Activated naive CD4-positive, alpha-beta T cell treated with anti-CD3 and anti-CD28 coated beads, Interleukin-2, amount 50 U/mL, for 16 hours (primary cell): ENCODE measurements at regions not wholly inside any gene's neighbourhood (a gene's known extent, or its start where the extent isn't known, plus 50 kb on each side); places are given as distances from the start of the nearest gene placed in this dataset.

ENCODE experiments used
- DNase-seq: peaks from one replicate; pipeline ENCODE4 v3.0.0-alpha.2; 2020

- no peak for DNase-seq
Measured at GRCh38 chr1:98374098-98374497, 287.4 kb upstream of the SNX7 start.

GRCh38 chr1:98373056-98373455 is 288.5 kb upstream of the SNX7 start:
- DNase-seq: no peak

GRCh38 chr1:98371764-98372163 is 289.8 kb upstream of the SNX7 start:
- DNase-seq: no peak

- DNase-seq: no peak
Measured at GRCh38 chr1:98369463-98369862, 292.1 kb upstream of the SNX7 start.

GRCh38 chr1:98368995-98369394 is 292.5 kb upstream of the SNX7 start:
- no peak for DNase-seq

- DNase-seq: no peak
Measured at GRCh38 chr1:98367426-98367825, 294.1 kb upstream of the SNX7 start.

- DNase-seq: no peak
Measured at GRCh38 chr1:98366343-98366742, 295.2 kb upstream of the SNX7 start.

GRCh38 chr1:98364544-98364943 is 297.0 kb upstream of the SNX7 start:
- no peak for DNase-seq

GRCh38 chr1:98360864-98361263 is 300.7 kb upstream of the SNX7 start:
- DNase-seq: no peak

- DNase-seq: no peak
Measured at GRCh38 chr1:98355656-98356383, 305.7 kb upstream of the SNX7 start.

- no peak for DNase-seq
Measured at GRCh38 chr1:98352378-98352777, 309.1 kb upstream of the SNX7 start.

GRCh38 chr1:98351561-98351960 is 310.0 kb upstream of the SNX7 start:
- DNase-seq: no peak

GRCh38 chr1:98345417-98345816 is 316.1 kb upstream of the SNX7 start:
- DNase-seq: no peak

GRCh38 chr1:98344731-98345130 is 316.8 kb upstream of the SNX7 start:
- DNase-seq: no peak

GRCh38 chr1:98342566-98342965 is 319.0 kb upstream of the SNX7 start:
- DNase-seq: no peak

GRCh38 chr1:98340511-98340910 is 321.0 kb upstream of the SNX7 start:
- DNase-seq: no peak

- DNase-seq: no peak
Measured at GRCh38 chr1:98336472-98337083, 324.9 kb upstream of the SNX7 start.

GRCh38 chr1:98333936-98334335 is 327.6 kb upstream of the SNX7 start:
- no peak for DNase-seq

- DNase-seq: no peak
Measured at GRCh38 chr1:98333406-98333805, 328.1 kb upstream of the SNX7 start.

- DNase-seq: no peak
Measured at GRCh38 chr1:98331718-98332311, 329.7 kb upstream of the SNX7 start.

GRCh38 chr1:98331243-98331642 is 330.3 kb upstream of the SNX7 start:
- DNase-seq: no peak

GRCh38 chr1:98330224-98330623 is 331.3 kb upstream of the SNX7 start:
- DNase-seq: no peak

- no peak for DNase-seq
Measured at GRCh38 chr1:98328855-98329254, 332.7 kb upstream of the SNX7 start.

GRCh38 chr1:98327220-98327861 is 334.2 kb upstream of the SNX7 start:
- DNase-seq: no peak
